NCI-H2196 (cell line): ENCODE measurements at regions not wholly inside any gene's neighbourhood (a gene's known extent, or its start where the extent isn't known, plus 50 kb on each side); places are given as distances from the start of the nearest gene placed in this dataset.
A peak's percentile ranks its signal among the peaks of the same experiment; 100 is the strongest.
"Not testable (repeated sequence)": the region's sequence is repeated elsewhere in the genome, so short reads cannot be mapped to it uniquely, and the experiment has no call there.

Source experiments
- DNase-seq: peaks from one replicate; lab custom pipeline; 2025; ENCODE audit not compliant: unreplicated experiment; lab: John Stamatoyannopoulos, UW

- no peak for DNase-seq
Measured at GRCh38 chr1:18560692-18561091, 70.0 kb upstream of the PAX7 start.

DNA sequence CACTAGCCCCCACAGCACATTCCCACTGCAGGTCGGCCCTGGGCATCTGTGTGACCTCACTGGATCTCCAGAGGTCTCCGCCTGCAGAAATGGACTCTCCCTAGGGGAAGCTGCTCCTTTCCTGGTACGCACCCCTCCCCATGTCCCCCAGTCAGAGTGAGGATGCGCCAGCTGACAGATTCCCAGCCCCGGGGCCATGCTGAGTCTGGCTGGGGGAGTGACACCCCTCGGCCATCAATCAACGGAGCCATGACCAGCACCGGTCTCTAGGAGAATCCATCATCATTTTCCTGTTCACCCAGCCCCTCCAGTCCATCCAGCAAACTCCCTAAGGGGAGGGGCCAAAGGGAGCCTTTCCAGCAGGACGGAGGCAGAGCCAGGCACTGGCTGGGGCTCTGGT is 68.7 kb upstream of the PAX7 start:
- DNase-seq = no peak

GRCh38 chr1:18564676-18565075 is 66.0 kb upstream of the PAX7 start:
- DNase-seq = no peak

DNA sequence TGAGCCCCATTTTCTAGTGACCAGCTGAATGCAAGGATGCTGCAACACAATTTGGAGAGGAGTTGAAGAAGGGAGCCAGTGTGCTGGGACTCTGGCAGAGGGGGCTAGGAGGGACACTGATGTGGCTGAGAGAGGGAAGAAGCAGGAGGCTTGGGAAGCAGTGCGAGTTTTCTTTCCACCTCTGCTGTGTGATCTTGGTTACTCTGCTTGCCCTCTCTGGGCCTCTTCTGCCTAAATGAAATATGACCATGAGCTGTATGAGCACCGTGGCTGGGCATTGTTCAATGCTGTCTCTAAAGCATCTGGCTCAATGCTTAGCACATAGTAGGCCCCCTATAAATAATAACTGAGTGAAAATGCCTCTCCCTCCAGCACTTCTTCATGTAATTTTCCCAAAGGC is 65.3 kb upstream of the PAX7 start:
- DNase-seq = no peak

GRCh38 chr1:18568489-18568888 is 62.2 kb upstream of the PAX7 start:
- DNase-seq = no peak

DNA sequence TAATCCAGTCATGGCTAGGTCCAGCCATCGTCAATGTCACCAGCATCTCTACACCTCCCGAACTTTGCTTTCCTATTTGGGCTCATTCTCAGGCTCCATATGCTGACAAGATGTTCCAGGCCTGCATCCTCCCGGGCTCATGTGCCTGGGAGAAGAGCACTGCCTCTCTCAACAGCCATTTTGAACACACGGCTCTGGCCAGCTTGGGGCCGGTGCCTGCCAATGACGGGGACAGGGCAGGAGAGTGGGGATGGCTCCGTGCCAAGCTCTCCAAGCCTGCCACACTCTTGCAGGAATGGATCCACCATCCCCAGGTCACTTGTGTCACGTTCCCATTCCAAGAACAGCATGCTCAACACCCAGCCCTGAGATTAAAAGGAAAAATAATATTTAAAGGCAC is 61.4 kb upstream of the PAX7 start:
- DNase-seq = no peak

- no peak for DNase-seq
Measured at GRCh38 chr1:18569811-18570545, 60.7 kb upstream of the PAX7 start.

GRCh38 chr1:18571275-18571674 is 59.4 kb upstream of the PAX7 start:
- DNase-seq = no peak

DNA sequence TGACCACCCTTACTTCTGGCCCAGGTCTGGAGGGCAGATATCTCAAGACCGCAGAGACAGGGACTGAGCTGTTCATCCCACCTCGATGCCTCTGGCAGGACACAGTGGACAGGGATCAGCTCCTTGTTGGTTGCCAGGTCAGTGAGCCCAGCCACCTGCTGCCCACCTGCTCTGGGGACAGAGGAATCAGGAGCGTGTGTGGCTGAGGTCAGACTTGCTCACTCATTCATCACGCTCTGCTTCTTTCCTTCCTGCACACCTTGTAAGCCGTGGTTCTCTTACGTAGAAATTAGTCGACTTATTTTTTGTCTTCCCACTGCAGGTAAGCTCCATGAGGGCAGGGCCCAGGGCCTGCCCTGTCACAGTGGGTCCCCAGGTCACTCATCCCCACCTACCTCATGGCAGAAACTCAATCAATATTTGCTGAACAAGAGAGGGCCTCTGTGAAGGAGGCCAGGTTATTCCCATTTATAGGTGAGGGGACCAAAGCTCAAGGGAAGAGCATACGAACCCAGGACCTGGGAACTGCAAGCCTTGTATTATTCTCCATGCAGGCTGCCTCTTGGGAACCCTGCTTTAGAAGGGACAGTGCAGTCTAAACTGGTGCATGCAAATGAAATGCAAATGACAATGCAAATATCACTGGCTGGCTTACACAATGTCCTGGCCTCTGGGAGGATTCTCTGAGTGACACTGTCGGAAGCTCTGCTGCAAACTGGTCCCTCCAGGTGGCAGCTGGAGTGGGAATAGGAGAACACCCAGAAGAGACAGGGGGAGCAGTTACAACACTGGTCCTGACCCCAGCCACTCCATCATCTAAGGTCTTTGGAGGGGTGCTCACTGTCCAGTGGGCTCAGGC is 58.4 kb upstream of the PAX7 start:
- DNase-seq = no peak

DNA sequence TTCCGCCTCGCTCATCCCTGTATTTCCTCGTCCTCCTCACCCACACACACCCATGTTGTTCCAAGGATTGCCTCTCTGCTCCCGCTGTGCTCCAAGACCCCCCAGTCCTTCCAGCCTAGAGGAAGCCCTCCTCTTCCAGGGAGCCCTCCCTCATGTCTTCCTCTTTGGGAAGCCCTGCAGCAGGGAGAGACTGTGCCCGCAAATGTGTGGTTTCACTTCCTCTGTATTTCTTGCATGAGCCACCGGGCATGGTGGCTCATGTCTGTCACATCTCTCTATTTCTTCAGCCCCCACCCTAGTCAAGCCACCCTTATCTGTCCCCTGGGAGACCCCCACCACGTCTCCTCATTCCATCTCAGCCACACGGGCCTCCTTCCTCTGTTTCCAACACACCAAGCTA is 57.5 kb upstream of the PAX7 start:
- DNase-seq = no peak

DNA sequence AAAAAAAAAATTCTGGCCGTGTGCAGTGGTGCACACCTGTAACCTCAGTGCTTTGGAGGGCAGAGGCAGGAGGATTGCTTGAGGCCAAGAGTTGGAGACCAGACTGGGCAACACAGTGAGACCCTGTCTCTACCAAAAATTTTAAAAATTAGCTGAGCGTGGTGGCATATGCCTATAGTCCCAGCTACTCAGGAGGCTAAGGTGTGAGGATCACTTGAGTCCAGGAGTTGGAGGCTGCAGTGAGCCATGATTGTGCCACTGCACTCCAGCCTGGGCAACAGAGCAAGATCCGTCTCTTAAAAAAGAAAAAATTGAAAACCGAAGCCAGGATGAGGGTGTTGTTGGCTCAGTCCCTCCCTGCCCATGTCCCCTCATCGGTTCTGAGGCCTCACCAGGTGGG is 55.9 kb upstream of the PAX7 start:
- DNase-seq = no peak

DNA sequence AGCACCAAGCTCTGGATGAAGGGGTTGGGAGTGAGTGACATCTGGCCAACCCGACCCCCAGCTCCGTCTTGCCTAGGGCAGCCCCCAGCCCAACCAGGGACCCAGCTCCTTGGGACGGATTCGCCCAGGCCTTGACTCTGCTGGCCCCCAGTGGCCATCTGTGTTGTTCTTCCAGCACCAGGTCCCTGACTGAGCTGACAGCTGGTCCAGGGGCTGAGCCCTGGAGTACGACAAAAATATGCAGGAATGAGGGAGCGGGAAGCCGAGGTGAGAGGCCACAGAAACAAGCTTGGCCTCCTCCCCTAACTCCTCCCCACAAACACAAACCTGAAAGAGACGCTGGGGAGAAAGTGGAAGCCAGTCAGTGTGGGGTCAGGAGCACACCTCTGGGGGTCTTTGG is 55.0 kb upstream of the PAX7 start:
- peak; percentile 38 for DNase-seq

GRCh38 chr1:18578271-18578670 is 52.4 kb upstream of the PAX7 start:
- DNase-seq = no peak

- DNase-seq = not testable (repeated sequence)
Measured at GRCh38 chr1:18579267-18579666, 51.4 kb upstream of the PAX7 start.

- DNase-seq = no peak
Measured at GRCh38 chr1:18580047-18580446, 50.6 kb upstream of the PAX7 start.

GRCh38 chr1:18580691-18581419 is 49.8 kb upstream of the PAX7 start:
- no peak for DNase-seq
